Ecto neural progenitor cell (in vitro differentiated cells): ENCODE measurements at regions not wholly inside any gene's neighbourhood (a gene's known extent, or its start where the extent isn't known, plus 50 kb on each side); places are given as distances from the start of the nearest gene placed in this dataset.
"Not testable (repeated sequence)": the region's sequence is repeated elsewhere in the genome, so short reads cannot be mapped to it uniquely, and the experiment has no call there.

Experiments used
- DNase-seq: peaks from one replicate; pipeline ENCODE4 v3.0.0-alpha.2; 2018; ENCODE audit warnings: low spot score

- DNase-seq = no peak
These were observed 100.8 kb upstream of the CMC1 start for GRCh38 chr3:28140664-28141063.

GRCh38 chr3:28149960-28150359 lies 91.5 kb upstream of the CMC1 start:
- DNase-seq = no peak

- no peak for DNase-seq
These were observed 90.8 kb upstream of the CMC1 start for GRCh38 chr3:28150465-28151206.

- no peak for DNase-seq
These were observed 90.2 kb upstream of the CMC1 start for GRCh38 chr3:28151207-28151550.

GRCh38 chr3:28151608-28152228 lies 89.7 kb upstream of the CMC1 start:
- no peak for DNase-seq

- DNase-seq = no peak
These were observed 85.8 kb upstream of the CMC1 start for GRCh38 chr3:28155631-28156030.

GRCh38 chr3:28156599-28156998 lies 84.8 kb upstream of the CMC1 start:
- DNase-seq = not testable (repeated sequence)

- DNase-seq = no peak
These were observed 69.5 kb upstream of the CMC1 start for GRCh38 chr3:28171962-28172361.

- no peak for DNase-seq
These were observed 68.7 kb upstream of the CMC1 start for GRCh38 chr3:28172748-28173147.

- no peak for DNase-seq
These were observed 67.6 kb upstream of the CMC1 start for GRCh38 chr3:28173836-28174235.

- DNase-seq = no peak
These were observed 54.7 kb upstream of the CMC1 start for GRCh38 chr3:28186748-28187147.

GRCh38 chr3:28188686-28189085 lies 52.7 kb upstream of the CMC1 start:
- no peak for DNase-seq

GRCh38 chr3:28191363-28191762 lies 50.1 kb upstream of the CMC1 start:
- DNase-seq = no peak
